Colonic mucosa (tissue), 4 donors: ENCODE measurements at regions not wholly inside any gene's neighbourhood (a gene's known extent, or its start where the extent isn't known, plus 50 kb on each side); places are given as distances from the start of the nearest gene placed in this dataset.
"Not testable (repeated sequence)": the region's sequence is repeated elsewhere in the genome, so short reads cannot be mapped to it uniquely, and the experiment has no call there.

Experiments used
- DNase-seq: peaks from one replicate; pipeline ENCODE4 v3.0.0-alpha.2; 2020
- H3K27ac ChIP-seq: fragments of 200-600 bp; one replicate; pipeline ENCODE4 v1.8.0; 2021
- H3K27me3 ChIP-seq: fragments of 200-600 bp; one replicate; pipeline ENCODE4 v1.8.0; 2021
- H3K36me3 ChIP-seq: fragments of 200-600 bp; one replicate; pipeline ENCODE4 v1.8.0; 2021
- H3K4me1 ChIP-seq: fragments of 200-600 bp; one replicate; pipeline ENCODE4 v1.8.0; 2021; ENCODE audit warnings: mild to moderate bottlenecking
- H3K4me3 ChIP-seq: fragments of 200-600 bp; one replicate; pipeline ENCODE4 v1.8.0; 2021
- H3K9ac ChIP-seq, 2 donors: one replicate each; pipeline ENCODE4 v1.7.0; 2013; ENCODE audit warnings: control low read depth in 2 of 2, low read depth in 2 of 2, low read length in 2 of 2
- H3K9me3 ChIP-seq: fragments of 200-600 bp; one replicate; pipeline ENCODE4 v1.8.0; 2021
- intact Hi-C: fragments of 100-400 bp; cut with DNase I; formaldehyde crosslinking; loops from one replicate; pipeline ENCODE4 v1.14.1; 2022
- TF ChIP-seq, protein P1 (sequence below): fragments of 200-600 bp; IDR thresholded peaks from one replicate; pipeline ENCODE4 v1.8.0; 2022; ENCODE audit warnings: antibody characterized with exemption, mild to moderate bottlenecking
- donor health status: healthy.
- donor health status: DM: no; HTN: no; CAD: no.
- donor health status: DM: no; HTN: no; CAD: no.

DNA sequence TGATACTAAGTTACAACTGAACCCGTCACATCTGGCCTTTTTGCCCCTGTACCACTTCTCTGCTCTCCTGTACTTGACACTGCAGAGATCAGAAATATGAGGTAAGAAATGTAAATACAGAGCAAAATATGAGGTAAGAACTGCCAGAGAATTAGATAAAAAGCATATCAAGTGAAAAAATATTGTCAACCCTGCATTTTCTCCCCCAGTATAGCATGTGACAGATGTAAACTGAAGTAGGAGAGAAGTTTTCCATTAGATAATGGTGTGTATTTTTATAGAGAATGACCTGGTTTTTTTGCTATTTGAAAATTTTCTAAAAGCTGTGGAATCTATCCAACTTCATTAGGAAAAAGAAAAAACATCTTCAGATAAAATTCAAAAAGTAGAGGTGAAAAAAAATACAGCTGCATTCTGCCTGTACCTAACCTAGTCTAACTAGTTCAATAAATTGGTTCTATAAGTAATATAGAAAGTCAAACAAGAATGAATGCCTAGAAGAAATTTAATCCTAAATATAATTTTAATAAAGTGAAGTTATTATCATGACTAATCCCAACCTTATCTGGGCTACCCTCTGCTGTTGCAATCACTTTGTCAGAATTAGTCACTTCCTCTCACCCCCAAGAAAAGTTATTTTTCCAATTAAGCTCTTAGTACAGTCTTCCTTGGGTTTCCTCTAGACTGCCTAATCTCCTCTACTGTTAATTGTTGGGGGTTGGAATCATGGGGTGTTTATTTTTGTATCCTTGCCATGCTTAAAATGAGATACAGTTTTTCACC lies 210.0 kb downstream of the RASSF9 start:
- Histone ChIP-seq H3K4me1 (no peaks in the 10 kb centered on the region), H3K36me3 (no peaks in the 10 kb centered on the region), H3K9ac (no peak overlapping the region), H3K9me3 (no peaks in the 10 kb centered on the region), H3K27me3 (no peaks in the 10 kb centered on the region), H3K27ac (no peak overlapping the region), H3K4me3 (no peak overlapping the region)
- TF ChIP-seq, protein P1, sequence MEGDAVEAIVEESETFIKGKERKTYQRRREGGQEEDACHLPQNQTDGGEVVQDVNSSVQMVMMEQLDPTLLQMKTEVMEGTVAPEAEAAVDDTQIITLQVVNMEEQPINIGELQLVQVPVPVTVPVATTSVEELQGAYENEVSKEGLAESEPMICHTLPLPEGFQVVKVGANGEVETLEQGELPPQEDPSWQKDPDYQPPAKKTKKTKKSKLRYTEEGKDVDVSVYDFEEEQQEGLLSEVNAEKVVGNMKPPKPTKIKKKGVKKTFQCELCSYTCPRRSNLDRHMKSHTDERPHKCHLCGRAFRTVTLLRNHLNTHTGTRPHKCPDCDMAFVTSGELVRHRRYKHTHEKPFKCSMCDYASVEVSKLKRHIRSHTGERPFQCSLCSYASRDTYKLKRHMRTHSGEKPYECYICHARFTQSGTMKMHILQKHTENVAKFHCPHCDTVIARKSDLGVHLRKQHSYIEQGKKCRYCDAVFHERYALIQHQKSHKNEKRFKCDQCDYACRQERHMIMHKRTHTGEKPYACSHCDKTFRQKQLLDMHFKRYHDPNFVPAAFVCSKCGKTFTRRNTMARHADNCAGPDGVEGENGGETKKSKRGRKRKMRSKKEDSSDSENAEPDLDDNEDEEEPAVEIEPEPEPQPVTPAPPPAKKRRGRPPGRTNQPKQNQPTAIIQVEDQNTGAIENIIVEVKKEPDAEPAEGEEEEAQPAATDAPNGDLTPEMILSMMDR: no peak
- intact Hi-C loops: no loop called here
- no peak for DNase-seq

DNA sequence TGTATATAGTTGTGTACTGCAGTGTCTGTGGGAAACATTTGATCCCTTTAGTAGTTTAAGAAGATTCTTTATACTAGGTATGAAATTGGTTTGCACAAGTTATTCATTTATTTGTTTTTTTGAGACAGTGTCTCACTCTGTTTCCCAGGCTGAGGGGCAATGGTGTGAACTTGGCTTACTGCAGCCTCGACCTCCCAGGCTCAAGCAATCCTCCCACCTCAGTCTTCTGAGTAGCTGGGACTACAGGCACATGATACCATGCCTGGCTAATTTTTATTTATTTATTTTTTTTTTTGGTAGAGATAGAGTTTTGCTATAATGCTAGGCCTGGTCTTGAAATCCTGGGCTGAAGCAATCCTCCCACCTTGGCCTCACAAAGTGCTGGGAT lies 209.4 kb downstream of the RASSF9 start:
- TF ChIP-seq, protein P1: no peak
- no peaks in the 10 kb centered on the region for H3K9me3 ChIP-seq
- no peak for DNase-seq
- no peak overlapping the region for H3K9ac ChIP-seq
- H3K4me1 ChIP-seq: no peaks in the 10 kb centered on the region
- H3K36me3 ChIP-seq: no peaks in the 10 kb centered on the region
- H3K27me3 ChIP-seq: no peaks in the 10 kb centered on the region
- intact Hi-C loops: no loop called here
- no peak overlapping the region for H3K27ac ChIP-seq
- no peak overlapping the region for H3K4me3 ChIP-seq

DNA sequence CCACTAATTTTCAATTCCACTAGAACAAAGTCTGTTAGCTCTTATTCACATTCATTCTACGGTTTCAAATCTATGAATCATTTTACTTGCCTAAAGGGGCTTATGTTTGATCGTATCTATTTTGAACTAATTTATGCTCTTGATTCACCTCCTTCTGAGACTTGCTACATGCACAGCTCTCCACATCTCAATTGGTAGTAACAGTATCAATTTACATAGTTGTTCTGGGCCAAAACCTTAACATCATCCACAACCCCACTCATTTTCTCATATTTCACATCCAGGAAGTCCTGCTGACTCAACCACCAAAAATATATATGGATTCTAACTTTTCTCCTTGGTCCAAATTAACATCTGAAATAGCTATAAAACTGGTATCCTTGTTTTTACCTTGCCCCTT lies 208.6 kb downstream of the RASSF9 start:
- Histone ChIP-seq H3K27me3 (no peaks in the 10 kb centered on the region), H3K4me1 (no peaks in the 10 kb centered on the region), H3K9ac (no peak overlapping the region), H3K36me3 (no peaks in the 10 kb centered on the region), H3K27ac (no peak overlapping the region), H3K9me3 (no peaks in the 10 kb centered on the region), H3K4me3 (no peak overlapping the region)
- intact Hi-C loops: no loop called here
- no peak for DNase-seq
- TF ChIP-seq, protein P1: no peak

DNA sequence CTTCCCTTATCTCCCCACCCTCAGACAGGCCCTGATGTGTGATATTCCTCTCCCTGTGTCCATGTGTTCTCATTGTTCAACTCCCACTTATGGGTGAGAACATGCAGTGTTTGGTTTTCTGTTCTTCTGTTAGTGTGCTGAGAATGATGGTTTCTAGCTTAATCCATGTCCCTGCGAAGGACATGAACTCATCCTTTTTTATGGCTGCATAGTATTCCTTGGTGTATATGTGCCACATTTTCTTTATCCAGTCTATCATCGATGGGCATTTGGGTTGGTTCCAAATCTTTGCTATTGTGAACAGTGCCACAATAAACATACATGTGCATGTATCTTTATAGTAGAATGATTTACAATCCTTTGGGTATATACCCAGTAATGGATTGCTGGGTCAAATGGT lies 207.6 kb downstream of the RASSF9 start:
- H3K9ac ChIP-seq, H3K9me3 ChIP-seq, DNase-seq, intact Hi-C loops, H3K4me3 ChIP-seq, H3K27ac ChIP-seq, H3K4me1 ChIP-seq, H3K27me3 ChIP-seq, H3K36me3 ChIP-seq: not testable (repeated sequence)

DNA sequence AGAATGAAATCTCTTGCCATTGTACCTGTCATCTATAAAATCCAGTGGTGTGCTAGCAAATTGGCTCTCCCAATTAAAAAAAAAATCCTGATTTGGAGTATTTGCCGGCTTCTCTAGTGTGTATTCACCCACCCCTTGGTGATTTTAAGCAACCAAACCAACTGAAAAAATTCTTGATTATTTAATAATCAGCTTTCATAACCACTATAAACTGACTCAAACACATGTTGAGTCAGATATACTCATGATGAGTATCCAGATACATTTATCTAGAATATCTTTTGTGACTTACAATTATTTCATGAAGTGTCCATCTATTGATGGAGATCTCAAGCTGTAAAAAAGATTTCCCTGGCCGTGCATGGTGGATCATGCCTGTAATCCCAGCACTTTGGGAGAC lies 205.4 kb downstream of the RASSF9 start:
- no peaks in the 10 kb centered on the region for H3K4me1 ChIP-seq
- no peaks in the 10 kb centered on the region for H3K9me3 ChIP-seq
- intact Hi-C loops: no loop called here
- DNase-seq: no peak
- H3K36me3 ChIP-seq: no peaks in the 10 kb centered on the region
- H3K4me3 ChIP-seq: no peak overlapping the region
- no peak overlapping the region for H3K27ac ChIP-seq
- H3K27me3 ChIP-seq: no peaks in the 10 kb centered on the region
- TF ChIP-seq, protein P1: no peak
- H3K9ac ChIP-seq: no peak overlapping the region

DNA sequence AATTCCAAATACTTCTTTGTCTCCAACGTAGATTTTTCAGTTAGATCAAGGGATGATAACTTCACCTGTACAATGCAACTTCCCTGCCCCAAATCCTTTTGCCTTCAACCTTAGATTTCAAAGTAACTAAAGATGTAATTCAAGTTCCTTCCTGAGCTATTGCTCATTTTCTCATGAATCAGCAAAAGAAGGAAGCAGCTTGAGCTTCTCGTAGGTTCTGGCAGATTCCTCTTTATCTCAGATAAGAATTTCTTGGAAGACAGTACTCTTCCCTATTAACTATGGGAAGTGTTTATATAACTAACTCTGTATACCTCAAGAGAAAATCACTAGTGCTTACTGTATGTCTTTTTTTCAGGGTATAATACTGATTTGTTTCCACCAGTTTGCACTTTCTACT lies 203.8 kb downstream of the RASSF9 start:
- Histone ChIP-seq H3K27ac (no peak overlapping the region), H3K36me3 (no peaks in the 10 kb centered on the region), H3K9me3 (no peaks in the 10 kb centered on the region), H3K9ac (no peak overlapping the region), H3K4me3 (no peak overlapping the region), H3K4me1 (no peaks in the 10 kb centered on the region), H3K27me3 (no peaks in the 10 kb centered on the region)
- intact Hi-C loops: no loop called here
- DNase-seq: no peak
- TF ChIP-seq, protein P1: no peak
